ENCODE measurements at regions not wholly inside any gene's neighbourhood (a gene's known extent, or its start where the extent isn't known, plus 50 kb on each side); places are given as distances from the start of the nearest gene placed in this dataset.
"Not testable (repeated sequence)": the region's sequence is repeated elsewhere in the genome, so short reads cannot be mapped to it uniquely, and the experiment has no call there.

DNA sequence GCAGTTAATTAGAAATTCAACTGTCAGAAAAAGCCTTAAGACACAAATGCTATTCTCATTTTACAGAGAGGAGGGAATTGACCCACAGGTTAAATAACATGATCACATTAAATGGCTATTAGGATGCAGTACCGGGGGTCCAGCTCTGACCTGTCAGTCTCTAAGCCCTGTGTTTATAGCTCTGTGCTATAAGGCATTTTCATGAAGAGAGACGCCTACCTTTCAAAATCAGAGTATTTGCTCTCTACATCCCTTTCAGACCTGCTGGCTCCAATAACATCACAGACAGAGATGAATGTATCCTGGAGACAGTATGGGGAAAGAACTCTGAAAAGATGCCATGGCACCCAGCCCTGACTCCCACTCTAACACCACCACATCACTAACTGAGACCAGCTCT lies 189.9 kb upstream of the PRSS58 start:
- no peak for DNase-seq (ENCODE audit: low read depth in 4 of 4, low spot score in 1 of 4)

DNA sequence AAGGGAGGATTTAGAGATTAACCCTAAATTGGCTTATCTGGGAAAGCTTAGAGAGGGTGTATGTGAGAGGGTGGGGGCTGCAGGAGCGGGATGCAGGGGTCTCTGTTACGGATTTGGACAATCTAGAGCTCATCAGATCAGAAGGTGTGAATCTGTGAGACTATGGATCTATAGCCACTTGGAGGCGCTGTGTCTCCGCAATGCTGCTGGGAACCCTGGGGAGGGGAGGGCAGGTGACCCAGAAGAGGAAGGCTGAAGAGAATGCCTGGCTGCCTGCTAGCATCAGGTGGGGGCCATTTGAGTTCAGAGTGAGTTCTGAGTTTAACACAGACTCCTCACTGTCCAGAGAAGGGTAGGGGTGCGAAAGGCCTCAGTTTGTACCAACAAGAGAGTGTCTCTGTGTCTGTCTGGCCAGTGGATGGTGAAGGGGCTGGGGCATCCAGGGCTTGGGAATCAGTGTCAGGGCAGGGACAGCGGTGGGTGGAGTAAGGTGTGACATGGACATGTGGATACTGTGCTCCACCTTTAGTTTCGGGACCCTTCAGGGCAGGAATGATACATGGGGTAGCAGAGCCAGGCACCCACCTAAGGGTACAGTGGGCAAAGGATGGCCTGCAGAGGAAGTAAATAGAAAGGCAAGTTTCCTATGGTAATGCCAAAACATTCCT lies 187.3 kb upstream of the PRSS58 start:
- DNase-seq (ENCODE audit: low read depth in 4 of 4, low spot score in 1 of 4) = no peak

DNA sequence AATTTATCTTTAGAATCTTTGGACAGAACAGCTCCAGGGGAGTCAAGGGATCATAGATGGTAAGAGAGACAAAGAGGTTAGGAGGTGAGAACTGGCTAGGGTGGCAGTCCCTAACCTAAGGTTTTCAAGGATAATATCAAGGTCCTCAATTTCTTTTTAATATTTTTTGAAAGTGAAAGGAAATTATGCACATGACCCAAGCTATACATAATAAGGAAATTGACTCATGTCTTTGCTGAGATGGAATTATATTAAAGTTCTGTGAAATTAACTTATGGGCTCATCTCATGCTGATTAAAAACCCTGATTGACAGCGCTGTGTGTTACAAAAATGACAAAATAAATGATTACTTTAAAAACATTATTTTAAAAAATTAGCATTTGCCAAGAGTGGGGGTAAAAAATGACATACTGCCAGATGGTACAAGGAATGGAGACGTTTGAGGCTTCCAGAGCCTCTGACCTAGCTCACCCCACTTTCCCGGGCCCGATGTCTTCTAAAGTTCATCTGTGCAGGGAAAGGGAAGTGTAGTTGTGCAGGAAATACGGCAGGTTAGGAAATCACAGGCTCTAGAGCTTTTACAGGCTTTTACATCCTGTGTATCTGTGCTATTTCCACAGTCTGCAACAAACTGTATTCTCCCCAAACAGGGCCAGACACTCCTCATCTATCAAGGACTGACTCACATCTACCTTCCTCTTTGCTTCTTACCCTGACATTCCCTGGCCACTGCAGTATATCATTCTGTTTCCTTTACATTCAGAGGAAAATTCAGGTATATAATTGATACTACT lies 185.6 kb upstream of the PRSS58 start:
- DNase-seq (ENCODE audit: low read depth in 4 of 4, low spot score in 1 of 4) = no peak

DNA sequence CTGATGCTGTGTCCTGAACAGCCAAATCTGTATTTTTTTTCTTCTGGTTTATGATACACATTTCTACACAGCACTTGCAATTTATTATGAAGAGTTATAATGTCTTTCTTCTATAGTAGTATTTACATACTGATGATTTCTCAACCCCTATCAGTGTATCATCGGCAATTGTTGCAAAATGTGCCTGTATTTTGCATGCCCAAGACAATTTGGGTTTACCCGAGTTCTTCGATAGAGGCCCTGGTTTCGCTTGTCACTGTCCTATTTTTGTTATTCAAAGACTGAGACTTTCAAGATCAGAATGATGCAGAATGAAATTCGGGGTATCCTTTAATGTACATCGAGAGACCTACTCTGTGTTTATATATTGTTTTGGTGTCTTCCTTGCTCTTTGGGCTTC lies 184.5 kb upstream of the PRSS58 start:
- DNase-seq (ENCODE audit: low read depth in 4 of 4, low spot score in 1 of 4) = no peak

DNA sequence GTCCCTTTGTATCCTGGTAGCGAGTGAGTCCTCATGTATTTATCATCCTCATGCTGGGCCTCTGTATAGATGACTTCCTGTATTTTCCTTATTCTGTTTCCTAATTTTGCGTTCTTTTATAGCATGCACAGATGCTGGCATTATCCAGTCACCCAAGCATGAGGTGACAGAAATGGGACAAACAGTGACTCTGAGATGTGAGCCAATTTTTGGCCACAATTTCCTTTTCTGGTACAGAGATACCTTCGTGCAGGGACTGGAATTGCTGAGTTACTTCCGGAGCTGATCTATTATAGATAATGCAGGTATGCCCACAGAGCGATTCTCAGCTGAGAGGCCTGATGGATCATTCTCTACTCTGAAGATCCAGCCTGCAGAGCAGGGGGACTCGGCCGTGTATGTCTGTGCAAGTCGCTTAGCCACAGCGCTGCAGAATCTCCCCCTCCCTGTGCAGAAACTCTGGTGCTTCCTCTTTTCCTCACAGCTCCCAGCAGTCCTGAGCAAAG lies 183.1 kb upstream of the PRSS58 start:
- no peak for DNase-seq (ENCODE audit: low read depth in 4 of 4, low spot score in 1 of 4)

DNA sequence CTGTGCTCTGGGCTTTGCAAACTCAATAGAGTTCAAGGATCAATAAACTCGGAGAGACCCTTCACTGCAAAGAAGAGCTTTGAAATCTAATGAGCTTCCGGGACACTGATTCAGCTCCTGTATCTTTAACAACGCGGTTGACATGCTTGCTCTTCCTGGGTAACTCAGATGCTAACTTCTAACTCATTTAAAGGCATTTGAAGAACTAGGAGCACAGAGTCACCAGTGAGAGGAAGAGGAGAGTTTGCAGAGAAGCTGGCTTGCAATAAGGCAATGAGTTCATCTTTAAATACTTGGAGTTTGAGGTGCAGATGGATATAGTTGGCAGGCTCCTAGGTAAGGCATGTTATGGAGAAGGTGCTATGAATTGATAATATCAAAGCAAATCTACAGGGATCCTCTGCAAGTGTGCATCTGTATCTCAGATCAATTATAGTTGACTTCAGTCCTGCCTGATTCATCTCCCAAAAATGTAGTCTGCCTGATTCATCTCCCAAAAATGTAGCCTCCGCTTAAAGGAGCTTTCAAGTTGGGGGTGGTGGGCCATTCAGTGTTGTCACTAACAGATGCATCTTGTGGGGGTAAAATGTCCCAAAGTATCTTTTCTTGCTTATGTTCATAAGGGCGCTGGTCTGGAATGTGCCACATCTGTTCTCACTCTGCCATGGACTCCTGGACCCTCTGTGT lies 182.5 kb upstream of the PRSS58 start:
- DNase-seq (ENCODE audit: low read depth in 4 of 4, low spot score in 1 of 4) = no peak

DNA sequence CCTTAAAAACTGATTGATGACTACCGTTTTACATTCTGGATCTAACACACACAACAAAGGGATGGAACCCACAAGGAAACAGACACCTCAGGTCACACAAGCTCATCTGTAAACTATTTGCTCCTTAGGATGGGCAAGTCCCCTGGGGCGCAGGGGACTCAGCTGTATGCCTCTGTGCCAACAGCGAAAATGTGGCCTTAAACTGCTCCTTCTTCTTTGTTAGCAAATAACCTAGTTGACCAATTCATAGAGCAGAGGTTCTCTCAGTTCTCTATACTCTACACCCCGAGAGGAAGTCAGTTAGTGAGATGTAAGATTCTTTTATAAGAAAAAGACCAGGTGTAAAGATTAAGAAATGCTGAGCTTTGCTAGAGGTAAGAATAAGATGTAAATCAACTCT lies 181.9 kb upstream of the PRSS58 start:
- no peak for DNase-seq (ENCODE audit: low read depth in 4 of 4, low spot score in 1 of 4)

DNA sequence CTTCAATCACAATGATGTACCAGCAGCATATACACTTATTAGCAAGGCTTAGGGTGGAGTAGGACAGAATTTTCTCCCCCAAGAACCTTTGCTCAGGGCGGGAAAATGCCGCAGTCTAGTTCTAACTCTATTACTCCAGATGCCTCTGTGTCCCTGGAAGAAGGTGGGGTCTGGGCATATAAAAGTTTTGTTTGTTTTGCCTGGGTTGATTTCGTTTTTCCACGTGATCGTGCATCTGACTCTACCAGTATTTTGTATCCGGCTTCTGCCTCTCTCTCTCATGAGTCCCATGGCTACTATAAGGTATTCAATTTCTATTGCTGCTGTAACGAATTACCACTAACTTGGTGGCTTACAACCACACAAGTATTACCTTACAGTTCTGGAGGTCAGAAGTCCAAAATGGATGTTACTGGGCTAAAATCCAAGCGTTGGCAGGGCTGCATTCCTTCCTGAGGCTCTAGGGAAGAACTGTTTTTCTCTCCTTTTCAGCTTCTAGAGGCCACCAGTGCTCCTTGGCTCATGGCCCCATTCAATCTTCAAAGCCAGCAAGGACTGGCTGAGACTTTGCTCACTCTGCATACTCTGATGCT lies 181.2 kb upstream of the PRSS58 start:
- DNase-seq (ENCODE audit: low read depth in 4 of 4, low spot score in 1 of 4) = no peak

DNA sequence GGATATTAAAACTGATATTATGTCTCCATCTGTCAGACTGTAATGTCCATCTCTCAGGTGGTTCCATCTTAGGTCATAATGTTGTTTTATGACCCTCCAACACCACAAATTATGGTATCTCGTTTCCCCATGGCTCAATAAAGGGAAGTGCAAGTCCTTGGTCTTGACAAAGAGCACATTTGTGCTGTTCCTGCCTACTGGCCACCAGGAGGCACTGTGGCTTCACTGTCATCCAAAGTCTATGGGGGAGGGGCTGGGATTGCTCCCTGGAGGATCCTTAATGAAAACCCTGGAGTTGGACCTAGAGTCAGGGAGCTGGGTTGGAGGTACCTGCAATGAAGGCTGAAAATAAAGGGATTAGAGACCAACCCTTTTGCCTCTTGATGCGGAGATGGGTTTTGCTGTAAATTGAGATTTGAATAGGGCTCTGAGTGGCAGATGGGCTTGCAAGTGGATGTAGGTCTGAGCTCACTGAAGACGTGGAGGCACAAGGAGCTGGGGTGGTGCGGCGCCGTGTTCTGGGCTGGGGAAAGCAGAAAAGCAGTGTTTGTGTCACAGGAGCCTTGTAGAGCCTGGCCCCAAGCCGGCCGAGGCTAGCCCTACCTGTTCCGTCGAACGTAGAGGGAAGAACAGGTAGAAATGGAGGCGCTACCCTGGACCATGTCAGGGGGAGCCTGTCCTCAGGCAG lies 180.5 kb upstream of the PRSS58 start:
- DNase-seq (ENCODE audit: low read depth in 4 of 4, low spot score in 1 of 4) = no peak

DNA sequence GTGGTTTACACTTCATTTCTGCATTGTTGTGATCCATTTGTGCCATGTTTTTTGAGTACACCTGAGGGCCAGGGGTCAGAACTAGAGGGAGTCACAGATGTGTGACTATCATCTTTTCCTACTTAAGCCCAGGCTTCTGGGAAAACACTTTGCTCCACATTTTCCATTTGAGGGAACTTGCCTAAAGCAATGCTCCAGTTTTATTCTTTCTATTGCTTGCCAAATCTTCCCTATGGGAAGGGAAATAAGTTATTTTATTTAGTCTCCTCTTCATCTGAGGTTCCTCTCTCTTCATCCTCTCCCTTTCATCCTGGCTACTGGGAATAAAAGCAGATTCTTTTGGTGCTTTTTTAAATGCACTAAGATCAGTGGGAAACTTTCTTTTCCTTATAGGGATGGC lies 179.9 kb upstream of the PRSS58 start:
- no peak for DNase-seq (ENCODE audit: low read depth in 4 of 4, low spot score in 1 of 4)

DNA sequence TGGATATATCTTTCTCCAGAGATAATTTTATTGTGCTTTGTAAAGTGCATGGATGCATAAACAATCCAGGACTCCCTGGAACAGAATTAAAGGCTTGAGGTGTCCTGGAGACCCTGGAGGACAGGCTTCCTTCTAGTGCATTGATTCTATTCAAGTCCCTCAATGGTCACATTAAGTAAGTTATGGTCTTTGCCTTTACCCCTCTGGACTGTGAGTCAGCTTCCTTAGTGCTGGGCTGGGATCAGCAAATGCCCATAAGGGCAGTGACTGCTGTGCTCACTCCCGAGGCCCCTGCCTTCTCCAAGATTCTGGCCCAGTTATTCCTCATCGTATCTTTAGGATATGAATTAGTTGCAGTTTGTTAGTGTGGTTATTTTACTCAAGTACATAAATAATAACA lies 178.7 kb upstream of the PRSS58 start:
- no peak for DNase-seq (ENCODE audit: low read depth in 4 of 4, low spot score in 1 of 4)

DNA sequence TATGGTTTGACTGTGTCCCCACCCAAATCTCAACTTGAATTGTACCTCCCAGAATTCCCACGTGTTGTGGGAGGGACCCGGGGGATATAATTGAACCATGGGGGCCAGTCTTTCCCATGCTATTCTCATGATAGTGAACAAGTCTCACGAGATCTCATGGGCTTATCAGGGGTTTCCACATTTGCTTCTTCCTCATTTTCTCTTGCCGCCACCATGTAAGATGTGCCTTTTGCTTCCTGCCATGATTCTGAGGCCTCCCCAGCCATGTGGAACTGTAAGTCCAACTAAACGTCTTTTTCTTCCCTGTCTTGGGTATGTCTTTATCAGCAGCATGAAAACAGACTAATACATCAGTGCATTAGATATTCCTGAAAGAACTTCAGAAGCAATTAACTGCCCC lies 177.7 kb upstream of the PRSS58 start:
- not testable (repeated sequence) for DNase-seq (ENCODE audit: low read depth in 4 of 4, low spot score in 1 of 4)

DNA sequence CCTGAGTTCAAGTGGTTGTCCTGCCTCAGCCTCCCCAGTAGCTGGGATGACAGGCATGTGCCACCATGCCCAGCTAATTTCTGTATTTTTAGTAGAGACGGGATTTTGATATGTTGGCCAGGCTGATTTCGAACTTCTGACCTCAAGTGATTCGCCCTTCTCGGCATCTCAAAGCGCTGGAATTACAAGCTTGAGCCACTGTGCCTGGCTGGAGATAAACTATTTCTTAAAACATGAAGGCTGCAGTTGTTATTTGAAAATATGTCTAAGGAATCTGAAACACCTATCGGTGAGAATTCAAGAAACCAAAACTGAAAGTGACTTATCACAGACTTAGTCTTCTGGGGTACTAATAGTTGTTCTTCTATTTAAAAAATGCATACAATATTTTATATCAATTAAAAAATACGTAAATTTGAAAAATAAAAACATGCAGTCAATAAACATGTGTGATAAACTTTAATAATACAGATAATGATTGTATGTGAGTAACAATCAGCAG lies 176.9 kb upstream of the PRSS58 start:
- DNase-seq (ENCODE audit: low read depth in 4 of 4, low spot score in 1 of 4) = no peak

DNA sequence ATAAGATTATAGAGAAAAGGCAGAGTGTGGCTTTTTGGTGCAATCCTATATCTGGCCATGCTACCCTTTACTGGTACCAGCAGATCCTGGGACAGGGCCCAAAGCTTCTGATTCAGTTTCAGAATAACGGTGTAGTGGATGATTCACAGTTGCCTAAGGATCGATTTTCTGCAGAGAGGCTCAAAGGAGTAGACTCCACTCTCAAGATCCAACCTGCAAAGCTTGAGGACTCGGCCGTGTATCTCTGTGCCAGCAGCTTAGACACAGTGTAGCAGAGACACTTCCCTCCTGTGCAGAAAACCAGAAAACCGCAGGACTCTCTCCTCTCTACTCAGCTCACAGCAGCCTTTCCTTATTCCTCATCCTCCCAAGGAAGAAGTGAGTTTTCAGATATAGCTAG lies 176.3 kb upstream of the PRSS58 start:
- not testable (repeated sequence) for DNase-seq (ENCODE audit: low read depth in 4 of 4, low spot score in 1 of 4)

DNA sequence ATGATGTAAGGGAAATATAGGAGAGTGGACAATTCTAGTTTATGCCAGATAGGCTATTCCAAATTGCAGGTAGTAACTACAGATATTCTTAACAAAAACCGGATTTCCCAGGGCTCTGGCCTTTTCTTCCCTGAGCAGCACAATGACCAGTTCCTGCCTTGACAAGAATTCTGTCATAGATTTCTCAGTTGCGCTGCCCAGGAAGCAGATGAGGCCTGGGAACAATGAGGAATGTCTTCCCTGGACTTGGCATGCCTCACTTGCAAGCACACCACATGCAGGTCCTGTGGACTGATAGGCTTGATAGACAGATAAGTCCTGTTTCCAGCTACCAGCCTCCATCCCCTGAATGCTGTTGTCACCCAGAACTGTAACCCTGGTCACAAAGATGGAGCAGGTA lies 174.5 kb upstream of the PRSS58 start:
- DNase-seq (ENCODE audit: low read depth in 4 of 4, low spot score in 1 of 4) = no peak

DNA sequence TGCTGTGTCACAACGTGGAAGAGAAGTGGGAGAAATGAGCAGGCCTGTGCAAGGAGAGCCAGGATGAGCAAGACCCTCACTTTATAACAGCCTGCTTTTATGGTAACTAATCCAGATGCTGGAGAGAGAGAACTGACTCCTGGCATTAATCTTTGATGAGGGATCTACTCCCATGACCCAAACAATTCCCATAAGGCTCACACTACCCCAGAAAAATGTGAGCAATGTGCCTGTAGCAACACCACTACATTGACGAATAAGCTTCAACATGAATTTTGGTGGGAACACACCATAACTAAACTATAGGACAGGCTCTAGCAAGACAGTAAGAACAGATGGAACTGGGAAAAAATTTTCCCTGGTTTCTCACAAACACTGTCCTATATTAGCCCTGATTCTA lies 173.6 kb upstream of the PRSS58 start:
- no peak for DNase-seq (ENCODE audit: low read depth in 4 of 4, low spot score in 1 of 4)

DNA sequence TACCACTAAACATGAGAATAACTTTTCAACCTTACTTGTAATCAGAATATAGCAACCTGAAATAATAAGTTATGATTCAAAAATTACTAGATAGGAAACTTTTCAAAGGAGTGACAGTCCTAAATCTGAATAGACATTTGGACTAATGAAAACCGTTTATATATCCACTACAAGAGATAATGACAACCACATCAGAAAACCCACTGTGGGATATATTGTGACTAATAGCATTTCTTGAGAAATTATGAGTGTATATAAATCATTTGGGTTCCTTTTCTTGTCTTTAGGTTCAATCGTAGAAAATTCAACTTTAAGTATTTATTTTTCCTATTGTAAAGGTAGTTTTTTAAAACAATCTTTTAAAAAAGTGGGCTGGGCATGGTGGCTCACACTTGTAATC lies 170.2 kb upstream of the PRSS58 start:
- no peak for DNase-seq (ENCODE audit: low read depth in 4 of 4, low spot score in 1 of 4)

DNA sequence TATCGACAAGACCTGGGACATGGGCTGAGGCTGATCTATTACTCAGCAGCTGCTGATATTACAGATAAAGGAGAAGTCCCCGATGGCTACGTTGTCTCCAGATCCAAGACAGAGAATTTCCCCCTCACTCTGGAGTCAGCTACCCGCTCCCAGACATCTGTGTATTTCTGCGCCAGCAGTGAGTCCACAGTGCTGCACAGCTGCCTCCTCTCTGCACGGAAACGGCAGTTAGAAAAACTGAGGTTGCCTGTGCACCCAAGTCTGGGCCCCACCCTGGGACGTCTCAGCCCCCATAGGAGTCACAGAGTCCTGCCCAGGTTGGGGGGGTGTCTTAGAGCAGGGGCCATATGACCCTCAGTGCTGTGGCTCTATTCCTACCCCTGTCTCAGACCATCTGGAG lies 167.4 kb upstream of the PRSS58 start:
- no peak for DNase-seq (ENCODE audit: low read depth in 4 of 4, low spot score in 1 of 4)

DNA sequence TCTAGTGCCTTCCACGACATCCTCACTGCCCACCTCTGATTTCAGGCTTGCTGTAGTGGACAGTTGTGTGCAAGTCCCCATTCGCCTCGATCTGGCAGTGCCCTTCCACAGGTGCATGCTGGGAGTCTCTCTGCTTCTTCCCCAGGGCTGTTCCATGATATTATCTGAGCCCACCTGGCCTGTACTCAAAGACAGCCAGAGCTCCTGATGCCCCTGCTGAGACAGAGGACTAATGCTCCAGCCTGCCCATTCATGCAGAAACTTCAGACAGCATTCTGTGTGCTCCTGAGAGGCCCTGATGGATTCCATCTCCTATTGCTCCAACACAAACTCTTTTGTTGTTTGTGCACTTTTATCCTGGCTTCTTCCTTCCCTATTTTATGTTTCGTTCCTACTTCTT lies 164.8 kb upstream of the PRSS58 start:
- no peak for DNase-seq (ENCODE audit: low read depth in 4 of 4, low spot score in 1 of 4)

DNA sequence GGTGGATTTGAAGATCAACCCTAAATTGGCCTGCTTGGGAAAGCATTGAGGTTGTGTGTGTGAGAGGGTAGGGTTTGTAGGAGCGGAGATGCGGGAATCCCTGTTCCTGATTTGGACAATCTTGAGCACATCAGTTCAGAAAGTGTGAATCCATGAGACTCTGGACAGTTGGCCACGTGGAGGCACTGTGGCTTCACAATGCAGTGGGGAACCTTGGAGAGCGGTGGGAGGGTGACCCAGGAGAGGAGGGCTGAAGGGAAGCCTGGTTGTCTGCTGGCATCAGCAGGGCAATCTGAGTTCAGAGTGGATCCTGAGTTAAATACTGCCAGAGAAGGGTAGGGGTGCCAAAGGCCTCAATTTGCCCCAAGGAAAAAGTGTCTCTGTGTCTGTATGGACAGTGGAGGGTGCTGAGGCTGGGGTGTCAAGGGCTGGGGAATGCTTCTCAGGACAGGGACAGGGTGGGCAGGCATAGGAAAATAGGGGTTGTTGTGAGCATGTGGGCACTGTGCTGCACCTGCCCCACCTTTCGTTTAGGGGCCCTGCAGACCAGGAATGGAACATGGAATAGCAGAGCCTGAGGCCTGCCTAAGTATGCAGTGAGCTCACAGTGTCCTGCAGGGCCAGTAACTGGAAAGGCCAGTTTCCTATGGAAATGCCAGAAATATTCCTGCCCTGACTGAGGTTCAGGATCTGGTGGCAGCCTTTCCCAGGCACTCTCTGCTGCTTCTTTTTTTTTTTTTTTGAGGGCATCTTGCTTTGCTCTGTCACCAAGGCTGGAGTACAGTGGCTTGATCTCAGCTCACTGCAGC lies 162.9 kb upstream of the PRSS58 start:
- no peak for DNase-seq (ENCODE audit: low read depth in 4 of 4, low spot score in 1 of 4)
